K562 (cell line): ENCODE measurements at regions not wholly inside any gene's neighbourhood (a gene's known extent, or its start where the extent isn't known, plus 50 kb on each side); places are given as distances from the start of the nearest gene placed in this dataset.

ENCODE experiments used
- ATF4 ChIP-seq: fragments of 450-650 bp; formaldehyde crosslinking; IDR thresholded peaks from 2 replicates; pipeline ENCODE4 v1.4.0; 2022; ENCODE audit warnings: mild to moderate bottlenecking, moderate library complexity
- KDM2B ChIP-seq: fragments of 250-450 bp; sonication (Bioruptor Pico); IDR thresholded peaks from 2 replicates; pipeline ENCODE4 v1.8.0; 2021; ENCODE audit warnings: mild to moderate bottlenecking, moderate library complexity
- REST ChIP-seq, 2 experiments: fragments of 450-650 bp; formaldehyde crosslinking in 1 of 2; IDR thresholded peaks; 2 replicates each; pipeline versions ENCODE4 v1.4.0 to v1.6.1; 2014 to 2020; ENCODE audit warnings: mild to moderate bottlenecking in 2 of 2, borderline replicate concordance in 1 of 2, low read depth in 1 of 2

DNA sequence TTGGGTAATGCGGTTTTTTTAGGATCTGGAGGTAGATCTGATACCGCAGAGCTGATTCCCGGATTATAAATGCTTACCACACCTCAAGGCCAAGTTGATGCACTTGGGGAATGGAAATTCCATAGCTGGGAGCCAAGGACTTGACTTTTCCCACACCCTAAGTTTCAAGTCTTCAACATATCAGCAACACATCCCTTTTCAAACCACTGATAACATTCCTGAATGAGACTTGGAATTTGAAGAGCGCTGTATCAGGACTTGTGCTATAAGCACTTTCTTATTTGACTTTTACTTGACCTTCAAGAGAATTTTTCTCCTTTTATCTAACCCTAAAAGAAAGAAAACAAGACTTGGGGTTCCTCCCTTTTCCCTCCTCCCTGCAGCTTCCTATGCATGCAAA lies 90.6 kb upstream of the NAA20 start (continued):
- TF ChIP-seq REST (IDR thresholded peaks at IDR 0.05; ENCODE audit: borderline replicate concordance) (no peak), REST (CRISPR knock-in tag; IDR thresholded peaks at IDR 0.05; ENCODE audit: low read depth) (no peak), ATF4 (no peak), KDM2B (CRISPR knock-in tag) (no peak)
- TF ChIP-seq, all 486 proteins: peak for 0
